CD14-positive monocyte (primary cell): ENCODE measurements at regions not wholly inside any gene's neighbourhood (a gene's known extent, or its start where the extent isn't known, plus 50 kb on each side); places are given as distances from the start of the nearest gene placed in this dataset.
"Not testable (repeated sequence)": the region's sequence is repeated elsewhere in the genome, so short reads cannot be mapped to it uniquely, and the experiment has no call there.

Source experiments
- DNase-seq, 3 donors: peaks; one replicate each; pipeline ENCODE4 v3.0.0-alpha.2; 2011 to 2022
- H2AFZ ChIP-seq: 2 replicates; pipeline ENCODE4 v1.6.0; 2012; ENCODE audit warnings: mild to moderate bottlenecking, low read depth, low read length, inconsistent platforms; ENCODE audit not compliant: insufficient read depth, poor library complexity, severe bottlenecking
- H3K27ac ChIP-seq, 2 donors: 1 replicate in 1 of 2; 2 replicates in 1 of 2; pipeline ENCODE4 v1.5.1; 2012 to 2013; ENCODE audit warnings: low read length in 2 of 2, control low read depth in 1 of 2, inconsistent platforms in 1 of 2, low read depth in 1 of 2, mild to moderate bottlenecking in 1 of 2
- H3K27me3 ChIP-seq, 2 donors: one replicate each; pipeline versions ENCODE4 v1.6.0 to v1.6.1; 2011 to 2013; ENCODE audit warnings: low read length in 2 of 2; ENCODE audit not compliant: control insufficient read depth in 2 of 2, insufficient read depth in 2 of 2
- H3K36me3 ChIP-seq, 2 donors: replicated peaks in 1 of 2; 1 replicate in 1 of 2; 2 replicates in 1 of 2; pipeline versions ENCODE4 v1.5.1 to v1.6.1; 2012 to 2013; ENCODE audit warnings: low read length in 2 of 2, control low read depth in 1 of 2, inconsistent platforms in 1 of 2, mild to moderate bottlenecking in 1 of 2; ENCODE audit not compliant: insufficient read depth in 2 of 2, control insufficient read depth in 1 of 2
- H3K4me1 ChIP-seq, 2 donors: 1 replicate in 1 of 2; 2 replicates in 1 of 2; pipeline versions ENCODE4 v1.5.1 to v1.6.1; 2012 to 2013; ENCODE audit warnings: low read length in 2 of 2, control low read depth in 1 of 2, inconsistent platforms in 1 of 2, mild to moderate bottlenecking in 1 of 2, moderate library complexity in 1 of 2; ENCODE audit not compliant: insufficient read depth in 2 of 2, control insufficient read depth in 1 of 2
- H3K4me2 ChIP-seq: replicated peaks from 2 replicates; pipeline ENCODE3; 2012; ENCODE audit warnings: low read length, moderate library complexity, mild to moderate bottlenecking; ENCODE audit not compliant: poor library complexity, severe bottlenecking; ENCODE audit errors: extremely low read depth
- H3K4me3 ChIP-seq, 3 experiments: fragments of 200-600 bp in 1 of 3; sonication (generic) in 1 of 3; replicated peaks in 1 of 3; 1 replicate in 2 of 3; 2 replicates in 1 of 3; pipeline ENCODE4 v1.5.1; 2011 to 2013; ENCODE audit warnings: low read length in 3 of 3, mild to moderate bottlenecking in 3 of 3, control low read depth in 2 of 3, low read depth in 2 of 3, inconsistent platforms in 1 of 3, moderate library complexity in 1 of 3
- H3K79me2 ChIP-seq: 2 replicates; pipeline ENCODE4 v1.6.0; 2012; ENCODE audit warnings: mild to moderate bottlenecking, control low read depth, inconsistent platforms, low read length, moderate library complexity; ENCODE audit not compliant: insufficient read depth
- H3K9ac ChIP-seq: 2 replicates; pipeline ENCODE4 v1.6.0; 2017; ENCODE audit warnings: low read length, mild to moderate bottlenecking; ENCODE audit not compliant: insufficient read depth, poor library complexity, severe bottlenecking
- H3K9me3 ChIP-seq, 2 donors: replicated peaks in 1 of 2; 1 replicate in 1 of 2; 2 replicates in 1 of 2; pipeline versions ENCODE4 v1.5.1 to v1.6.1; 2012 to 2013; ENCODE audit warnings: low read length in 2 of 2, control low read depth in 1 of 2; ENCODE audit not compliant: control insufficient read depth in 1 of 2, insufficient read depth in 1 of 2
- H4K20me1 ChIP-seq: 2 replicates; pipeline ENCODE4 v1.6.0; 2012; ENCODE audit warnings: mild to moderate bottlenecking, low read length, control low read depth, moderate library complexity; ENCODE audit not compliant: insufficient read depth
- H3K27ac Mint-ChIP-seq, 7 donors: one replicate each; pipeline ENCODE4 v1.8.0; 2020; ENCODE audit warnings: mild to moderate bottlenecking in 7 of 7, mixed read lengths in 7 of 7, moderate library complexity in 6 of 7, inconsistent platforms in 2 of 7
- H3K27me3 Mint-ChIP-seq, 3 donors: one replicate each; pipeline ENCODE4 v1.8.0; 2021 to 2022; ENCODE audit warnings: low read depth in 3 of 3, mild to moderate bottlenecking in 3 of 3, mixed read lengths in 3 of 3, moderate library complexity in 3 of 3, inconsistent platforms in 1 of 3
- H3K36me3 Mint-ChIP-seq, 2 donors: one replicate each; pipeline ENCODE4 v1.8.0; 2020; ENCODE audit warnings: mixed read lengths in 2 of 2, inconsistent platforms in 1 of 2, mild to moderate bottlenecking in 1 of 2
- H3K4me1 Mint-ChIP-seq: one replicate; pipeline ENCODE4 v1.8.0; 2020; ENCODE audit warnings: mild to moderate bottlenecking, mixed read lengths
- H3K4me3 Mint-ChIP-seq, 2 donors: one replicate each; pipeline ENCODE4 v1.8.0; 2020; ENCODE audit warnings: mild to moderate bottlenecking in 2 of 2, mixed read lengths in 2 of 2, moderate library complexity in 1 of 2
- H3K9me3 Mint-ChIP-seq, 7 donors: one replicate each; pipeline ENCODE4 v1.8.0; 2020 to 2022; ENCODE audit warnings: mixed read lengths in 7 of 7, mild to moderate bottlenecking in 6 of 7, moderate library complexity in 6 of 7, inconsistent platforms in 2 of 7
- WGBS: methylation state at CpG from one replicate; pipeline ENCODE4 v1.1.5; 2013; ENCODE audit warnings: missing lambda C conversion rate; ENCODE audit not compliant: insufficient coverage; 5-methylcytosine and 5-hydroxymethylcytosine counted together
- intact Hi-C, 2 donors: fragments of 100-400 bp; cut with micrococcal nuclease; formaldehyde crosslinking; loops; one replicate each; pipeline versions ENCODE4 v1.15.0 to v1.15.1; 2023
- TF ChIP-seq, protein P1 (sequence below): fragments of 200-600 bp; IDR thresholded peaks from one replicate; pipeline ENCODE4 v1.8.0; 2022; ENCODE audit warnings: antibody characterized with exemption, mild to moderate bottlenecking

DNA sequence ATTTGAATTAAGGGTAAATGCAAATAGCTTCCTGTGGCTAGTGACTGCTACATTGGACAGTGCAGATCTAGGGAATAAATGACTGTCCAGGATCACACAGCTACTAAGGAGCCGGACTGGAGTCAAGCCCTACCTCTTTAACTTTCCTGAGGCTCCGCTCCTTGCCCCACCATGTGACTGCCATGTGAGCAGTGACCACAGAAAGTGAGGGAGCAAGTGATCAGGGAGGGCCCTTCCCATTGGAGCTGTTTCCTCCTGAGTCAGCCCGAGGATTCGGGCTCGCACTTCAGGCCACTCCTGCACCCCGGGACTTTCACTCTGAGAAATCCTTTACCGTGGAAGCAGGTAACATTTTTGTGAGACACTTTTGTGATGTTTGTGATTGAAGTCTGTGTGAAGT, 198.0 kb downstream of the ANKRD30B start:
- no peaks in the 10 kb centered on the region for H3K4me1 ChIP-seq
- H3K4me1 Mint-ChIP-seq, result no peaks in the 10 kb centered on the region
- H3K9me3 Mint-ChIP-seq, result peaks cover 0 to 12% (median 6%) of the 10 kb centered on the region in 7 donors
- H3K36me3 Mint-ChIP-seq, result no peaks in the 10 kb centered on the region
- TF ChIP-seq, protein P1, sequence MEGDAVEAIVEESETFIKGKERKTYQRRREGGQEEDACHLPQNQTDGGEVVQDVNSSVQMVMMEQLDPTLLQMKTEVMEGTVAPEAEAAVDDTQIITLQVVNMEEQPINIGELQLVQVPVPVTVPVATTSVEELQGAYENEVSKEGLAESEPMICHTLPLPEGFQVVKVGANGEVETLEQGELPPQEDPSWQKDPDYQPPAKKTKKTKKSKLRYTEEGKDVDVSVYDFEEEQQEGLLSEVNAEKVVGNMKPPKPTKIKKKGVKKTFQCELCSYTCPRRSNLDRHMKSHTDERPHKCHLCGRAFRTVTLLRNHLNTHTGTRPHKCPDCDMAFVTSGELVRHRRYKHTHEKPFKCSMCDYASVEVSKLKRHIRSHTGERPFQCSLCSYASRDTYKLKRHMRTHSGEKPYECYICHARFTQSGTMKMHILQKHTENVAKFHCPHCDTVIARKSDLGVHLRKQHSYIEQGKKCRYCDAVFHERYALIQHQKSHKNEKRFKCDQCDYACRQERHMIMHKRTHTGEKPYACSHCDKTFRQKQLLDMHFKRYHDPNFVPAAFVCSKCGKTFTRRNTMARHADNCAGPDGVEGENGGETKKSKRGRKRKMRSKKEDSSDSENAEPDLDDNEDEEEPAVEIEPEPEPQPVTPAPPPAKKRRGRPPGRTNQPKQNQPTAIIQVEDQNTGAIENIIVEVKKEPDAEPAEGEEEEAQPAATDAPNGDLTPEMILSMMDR, result no peak
- H3K36me3 ChIP-seq, result no peaks in the 10 kb centered on the region
- DNase-seq, result no peak
- no peaks in the 10 kb centered on the region for H4K20me1 ChIP-seq
- no peak overlapping the region for H3K4me3 ChIP-seq
- H3K27me3 ChIP-seq, result no peaks in the 10 kb centered on the region
- no peak overlapping the region for H3K4me3 Mint-ChIP-seq
- no peak overlapping the region for H3K27ac Mint-ChIP-seq
- peaks cover 0 to 23% of the 10 kb centered on the region in 2 donors for H3K9me3 ChIP-seq
- peaks cover 0 to 4% (median 3%) of the 10 kb centered on the region in 3 donors for H3K27me3 Mint-ChIP-seq
- H2AFZ ChIP-seq, result no peak overlapping the region
- H3K4me2 ChIP-seq, result no peak overlapping the region
- H3K9ac ChIP-seq, result no peak overlapping the region
- H3K79me2 ChIP-seq, result no peaks in the 10 kb centered on the region
- 85% methylated on average over 7 of the region's 7 CpGs for WGBS
- H3K27ac ChIP-seq, result no peak overlapping the region
- intact Hi-C loops, result no loop called here

DNA sequence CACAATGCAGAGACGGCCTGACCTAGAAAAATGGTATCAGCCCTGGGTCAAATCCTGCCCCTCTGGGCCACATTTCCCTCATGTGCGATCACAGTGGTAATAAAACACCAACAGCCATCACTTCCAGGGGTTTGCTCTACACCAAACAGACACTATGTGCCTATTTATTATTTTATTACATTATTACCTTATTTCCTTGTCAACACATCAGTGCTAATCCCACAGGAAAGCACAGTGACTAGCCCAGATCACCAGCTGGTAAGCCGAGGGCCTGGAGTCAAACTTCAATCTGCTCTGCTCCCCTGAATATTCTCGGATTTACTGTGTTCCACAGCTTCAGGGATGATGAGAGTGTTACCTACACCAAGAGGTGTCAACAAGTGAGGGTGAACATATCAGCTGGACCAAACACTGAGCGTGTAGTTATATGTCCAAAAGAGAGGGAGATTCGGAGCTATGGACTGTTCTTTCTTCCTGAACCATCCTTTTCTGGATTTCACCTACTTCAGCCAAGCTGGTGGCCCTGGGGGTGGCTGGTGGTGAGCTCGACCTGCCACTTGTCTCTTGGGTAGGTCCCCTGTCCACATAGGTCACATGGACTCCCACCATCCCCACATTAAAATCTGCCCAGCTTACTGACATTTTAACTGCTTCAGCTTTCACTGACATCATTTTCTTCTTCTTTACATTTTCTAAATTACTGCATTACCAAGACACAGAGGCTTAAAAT, 198.9 kb downstream of the ANKRD30B start:
- H3K4me3 Mint-ChIP-seq, DNase-seq, H3K79me2 ChIP-seq, H3K4me1 ChIP-seq, H3K36me3 ChIP-seq, H3K27ac ChIP-seq, H3K4me2 ChIP-seq, H3K27me3 Mint-ChIP-seq, H3K36me3 Mint-ChIP-seq, H3K9ac ChIP-seq, H2AFZ ChIP-seq, H3K4me3 ChIP-seq, H3K27ac Mint-ChIP-seq, H3K4me1 Mint-ChIP-seq, H3K27me3 ChIP-seq, H4K20me1 ChIP-seq, intact Hi-C loops: not testable (repeated sequence)
- WGBS, result 80% methylated on average over 3 of the region's 7 CpGs
- H3K9me3 Mint-ChIP-seq, result peaks cover 0 to 12% (median 3%) of the 10 kb centered on the region in 7 donors
- peaks cover 0 to 23% of the 10 kb centered on the region in 2 donors for H3K9me3 ChIP-seq
